HCT116 (cell line): ENCODE measurements at regions not wholly inside any gene's neighbourhood (a gene's known extent, or its start where the extent isn't known, plus 50 kb on each side); places are given as distances from the start of the nearest gene placed in this dataset.

Experiments
- ATAC-seq: fragments of 200-7000 bp; cut with Tn5 transposase; 2 replicates; pipeline ENCODE4 v1.9.1; 2020; ENCODE audit warnings: mild to moderate bottlenecking, moderate library complexity
- BruUV-seq: library from RNA; stranded (reverse); fragments of 400-500 nt; replicated peaks from 2 replicates; lab custom pipeline; 2021; lab: Mats Ljungman, UMichigan
- CTCF ChIA-PET: fragments of 300-600 bp; sonication (Branson Sonifier 250); formaldehyde crosslinking; loops from one replicate; lab custom pipeline; 2021; ENCODE audit warnings: antibody characterized with exemption; lab: Charles Lee
- POLR2A ChIA-PET: fragments of 300-600, 350-600 bp; sonication (Branson Sonifier 250); formaldehyde crosslinking; loops from one replicate; lab custom pipeline; 2021; ENCODE audit warnings: antibody characterized with exemption; lab: Charles Lee
- RAD21 ChIA-PET, 2 experiments: fragments of 300-600 bp; sonication (Branson Sonifier 250); formaldehyde crosslinking; loops; one replicate each; lab custom pipeline; 2023; ENCODE audit warnings: low total read pairs in 2 of 2; ENCODE audit not compliant: uncharacterized antibody in 2 of 2, unreplicated experiment in 2 of 2, low non-redundant PET in 1 of 2; lab: Charles Lee
- DNase-seq: peaks from one replicate; pipeline ENCODE4 v3.0.0-alpha.2; 2010; ENCODE audit warnings: low read depth, low spot score
- H2AFZ ChIP-seq: fragments of 200-600 bp; shearing (Covaris generic), sonication (generic); 2 replicates; pipeline ENCODE4 v1.6.1; 2017; ENCODE audit warnings: low read depth, mixed run types, mixed read lengths, antibody characterized with exemption, low read length; ENCODE audit not compliant: poor library complexity, severe bottlenecking
- H3K27ac ChIP-seq: 2 replicates; pipeline ENCODE4 v1.5.1; 2012; ENCODE audit warnings: low read depth, low read length
- H3K27me3 ChIP-seq: fragments of 200-600 bp; sonication (generic); 2 replicates; pipeline ENCODE4 v1.6.1; 2016; ENCODE audit warnings: mixed run types, low read length, mixed read lengths; ENCODE audit not compliant: insufficient read depth
- H3K36me3 ChIP-seq, 2 experiments: fragments of 200-500 bp in 1 of 2; fragments of 200-600 bp in 1 of 2; sonication (Bioruptor generic) in 1 of 2; sonication (generic) in 1 of 2; 2 replicates each; pipeline versions ENCODE4 v1.5.1 to v1.6.1; 2014 to 2016; ENCODE audit warnings: low read length in 2 of 2, inconsistent platforms in 1 of 2, mixed read lengths in 1 of 2, mixed run types in 1 of 2; ENCODE audit not compliant: insufficient read depth in 2 of 2, control insufficient read depth in 1 of 2
- H3K4me1 ChIP-seq, 2 experiments: fragments of 200-600 bp in 1 of 2; sonication (generic) in 1 of 2; 2 replicates each; pipeline versions ENCODE4 v1.5.1 to v1.6.1; 2012 to 2017; ENCODE audit warnings: low read length in 2 of 2, inconsistent platforms in 1 of 2, mild to moderate bottlenecking in 1 of 2, mixed read lengths in 1 of 2, mixed run types in 1 of 2, moderate library complexity in 1 of 2; ENCODE audit not compliant: insufficient read depth in 2 of 2, control insufficient read depth in 1 of 2
- H3K4me2 ChIP-seq: fragments of 200-600 bp; sonication (generic); 2 replicates; pipeline ENCODE4 v1.6.1; 2017; ENCODE audit warnings: mixed run types, low read length, mixed read lengths
- H3K4me3 ChIP-seq, 2 experiments: fragments of 200-600 bp in 1 of 2; sonication (generic) in 1 of 2; replicated peaks in 1 of 2; 2 replicates each; pipeline ENCODE4 v1.5.1; 2011 to 2016; ENCODE audit warnings: low read length in 2 of 2, control low read depth in 1 of 2, low read depth in 1 of 2, mild to moderate bottlenecking in 1 of 2, mixed read lengths in 1 of 2, mixed run types in 1 of 2
- H3K79me2 ChIP-seq: fragments of 200-600 bp; sonication (generic); 2 replicates; pipeline ENCODE4 v1.6.1; 2017; ENCODE audit warnings: mild to moderate bottlenecking, mixed run types, low read length, moderate library complexity, mixed read lengths; ENCODE audit not compliant: insufficient read depth
- H3K9ac ChIP-seq: fragments of 200-600 bp; sonication (generic); 2 replicates; pipeline ENCODE4 v1.6.1; 2016; ENCODE audit warnings: low read length, mixed read lengths
- H3K9me2 ChIP-seq: fragments of 200-600 bp; sonication (generic), shearing (Covaris generic); 2 replicates; pipeline ENCODE4 v1.6.1; 2017; ENCODE audit warnings: mixed run types, mild to moderate bottlenecking, moderate library complexity; ENCODE audit not compliant: insufficient read depth
- H3K9me3 ChIP-seq, 2 experiments: fragments of 200-500 bp in 1 of 2; fragments of 200-600 bp in 1 of 2; sonication (Bioruptor generic) in 1 of 2; sonication (generic) in 1 of 2; 2 replicates each; pipeline ENCODE4 v1.6.1; 2014 to 2017; ENCODE audit warnings: low read length in 2 of 2, mixed read lengths in 2 of 2, inconsistent platforms in 1 of 2, low read depth in 1 of 2, mild to moderate bottlenecking in 1 of 2, mixed run types in 1 of 2, moderate library complexity in 1 of 2; ENCODE audit not compliant: control insufficient read depth in 1 of 2, insufficient read depth in 1 of 2
- H4K20me1 ChIP-seq: fragments of 200-600 bp; sonication (generic), shearing (Covaris generic); 2 replicates; pipeline ENCODE4 v1.6.1; 2017; ENCODE audit warnings: mixed run types, mild to moderate bottlenecking, moderate library complexity; ENCODE audit not compliant: insufficient read depth
- CBX3 ChIP-seq: IDR thresholded peaks from 2 replicates; pipeline ENCODE4 v1.6.1; 2012; ENCODE audit warnings: low read depth
- CEBPB ChIP-seq: IDR thresholded peaks from 2 replicates; pipeline ENCODE4 v1.6.1; 2012; ENCODE audit warnings: low read depth
- EZH2 ChIP-seq: fragments of 200-600 bp; sonication (generic); IDR thresholded peaks from 2 replicates; pipeline ENCODE4 v1.6.1; 2017; ENCODE audit warnings: antibody characterized with exemption, mixed run types
- EZH2phosphoT487 ChIP-seq: fragments of 200-600 bp; IDR thresholded peaks from 2 replicates; pipeline ENCODE4 v1.6.1; 2018; ENCODE audit warnings: antibody characterized with exemption, borderline replicate concordance
- JUND ChIP-seq: IDR thresholded peaks from 2 replicates; pipeline ENCODE4 v1.6.1; 2012
- RAD21 ChIP-seq: IDR thresholded peaks from 2 replicates; pipeline ENCODE4 v1.6.1; 2012; ENCODE audit warnings: low read depth, mild to moderate bottlenecking
- SIN3A ChIP-seq: IDR thresholded peaks from 2 replicates; pipeline ENCODE4 v1.6.1; 2012; ENCODE audit warnings: low read depth
- SRF ChIP-seq: IDR thresholded peaks from 2 replicates; pipeline ENCODE4 v1.6.1; 2012; ENCODE audit warnings: low read depth
- YY1 ChIP-seq: IDR thresholded peaks from 2 replicates; pipeline ENCODE4 v1.6.1; 2011; ENCODE audit warnings: low read length, low read depth, moderate library complexity, mild to moderate bottlenecking; ENCODE audit not compliant: insufficient replicate concordance; ENCODE audit errors: extremely low read depth
- ZFX ChIP-seq: fragments of 450-650 bp; IDR thresholded peaks from 2 replicates; pipeline ENCODE4 v1.6.1; 2017
- ZNF274 ChIP-seq: fragments of 200-500 bp; sonication (Bioruptor generic); IDR thresholded peaks from 2 replicates; pipeline ENCODE4 v1.6.1; 2014; ENCODE audit warnings: mild to moderate bottlenecking, low read depth, low read length, inconsistent platforms
- intact Hi-C: fragments of 100-400 bp; cut with micrococcal nuclease; formaldehyde crosslinking; loops from 2 replicates; pipeline ENCODE4 v1.10.0; 2022
- TF ChIP-seq, protein P1 (sequence below): IDR thresholded peaks from 2 replicates; pipeline ENCODE4 v1.6.1; 2011; ENCODE audit warnings: mild to moderate bottlenecking, low read length, moderate library complexity; ENCODE audit not compliant: insufficient replicate concordance; ENCODE audit errors: extremely low read depth

- no peak for TF ChIP-seq EZH2
- TF ChIP-seq JUND: no peak
- no peak for TF ChIP-seq SIN3A
- TF ChIP-seq EZH2phosphoT487: no peak
- no peak for TF ChIP-seq CEBPB
- TF ChIP-seq ZNF274: no peak
- no peak for TF ChIP-seq YY1
- TF ChIP-seq CBX3: no peak
- no peak for TF ChIP-seq SRF
- no peak for TF ChIP-seq RAD21
- no peak for TF ChIP-seq ZFX
- TF ChIP-seq, all 23 proteins: peak for 0
- Histone ChIP-seq H3K9ac (no peak overlapping the region), H3K4me1 (no peaks in the 10 kb centered on the region), H3K27me3 (no peaks in the 10 kb centered on the region), H4K20me1 (no peaks in the 10 kb centered on the region), H3K79me2 (no peaks in the 10 kb centered on the region), H3K4me3 (no peak overlapping the region), H3K9me2 (no peaks in the 10 kb centered on the region), H3K27ac (no peak overlapping the region), H3K36me3 (no peaks in the 10 kb centered on the region), H2AFZ (no peak overlapping the region), H3K4me2 (no peak overlapping the region), H3K9me3 (peaks cover 0 to 6% of the 10 kb centered on the region in 2 experiments; a peak in 1 of 4 replicates)
- intact Hi-C loops: no loop called here
- ATAC-seq: no peak
- BruUV-seq: no TSS peak
- ChIA-PET CTCF (no interaction called here), POLR2A (no interaction called here), RAD21 (no interaction called here)
- DNase-seq: no peak
Measured at GRCh38 chr3:73681610-73682009, 56.9 kb upstream of the PDZRN3 start.

DNA sequence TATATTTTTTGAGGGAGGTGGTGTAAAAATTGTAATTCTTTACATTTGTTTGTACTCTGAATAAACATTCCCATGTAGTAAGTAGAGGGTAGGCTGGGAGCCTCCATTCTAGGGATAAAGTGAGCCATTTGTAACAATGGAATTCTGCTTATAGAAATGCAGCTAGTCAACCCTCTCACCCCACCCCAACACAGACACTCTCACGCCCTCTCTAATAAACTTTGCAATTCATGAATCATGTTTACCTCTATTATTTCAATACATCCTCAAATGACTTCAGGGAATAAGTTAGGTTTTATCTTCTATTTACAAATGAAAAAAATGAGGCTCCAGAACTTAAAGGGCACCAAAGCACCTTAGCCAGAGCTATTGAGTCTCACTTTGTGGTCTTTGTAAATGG lies 56.5 kb upstream of the PDZRN3 start:
- CTCF ChIA-PET: no interaction called here
- Histone ChIP-seq H4K20me1 (no peaks in the 10 kb centered on the region), H3K79me2 (no peaks in the 10 kb centered on the region), H3K27me3 (no peaks in the 10 kb centered on the region), H3K9me3 (peaks cover 0 to 6% of the 10 kb centered on the region in 2 experiments; a peak in 1 of 4 replicates), H3K4me1 (no peaks in the 10 kb centered on the region), H3K9me2 (no peaks in the 10 kb centered on the region), H3K36me3 (no peaks in the 10 kb centered on the region), H3K4me2 (no peak overlapping the region), H3K27ac (no peak overlapping the region), H2AFZ (no peak overlapping the region), H3K9ac (no peak overlapping the region), H3K4me3 (no peak overlapping the region)
- BruUV-seq: no TSS peak
- intact Hi-C loops: no loop called here
- DNase-seq (no peak), ATAC-seq (no peak)
- TF ChIP-seq ZFX (no peak), EZH2 (no peak), CBX3 (no peak), EZH2phosphoT487 (no peak), SIN3A (no peak)
- TF ChIP-seq, protein P1, sequence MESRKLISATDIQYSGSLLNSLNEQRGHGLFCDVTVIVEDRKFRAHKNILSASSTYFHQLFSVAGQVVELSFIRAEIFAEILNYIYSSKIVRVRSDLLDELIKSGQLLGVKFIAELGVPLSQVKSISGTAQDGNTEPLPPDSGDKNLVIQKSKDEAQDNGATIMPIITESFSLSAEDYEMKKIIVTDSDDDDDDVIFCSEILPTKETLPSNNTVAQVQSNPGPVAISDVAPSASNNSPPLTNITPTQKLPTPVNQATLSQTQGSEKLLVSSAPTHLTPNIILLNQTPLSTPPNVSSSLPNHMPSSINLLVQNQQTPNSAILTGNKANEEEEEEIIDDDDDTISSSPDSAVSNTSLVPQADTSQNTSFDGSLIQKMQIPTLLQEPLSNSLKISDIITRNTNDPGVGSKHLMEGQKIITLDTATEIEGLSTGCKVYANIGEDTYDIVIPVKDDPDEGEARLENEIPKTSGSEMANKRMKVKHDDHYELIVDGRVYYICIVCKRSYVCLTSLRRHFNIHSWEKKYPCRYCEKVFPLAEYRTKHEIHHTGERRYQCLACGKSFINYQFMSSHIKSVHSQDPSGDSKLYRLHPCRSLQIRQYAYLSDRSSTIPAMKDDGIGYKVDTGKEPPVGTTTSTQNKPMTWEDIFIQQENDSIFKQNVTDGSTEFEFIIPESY: no peak
- RAD21 ChIA-PET: no interaction called here
- POLR2A ChIA-PET: no interaction called here
